Hippocampal formation (tissue), 2 donors: ENCODE measurements at regions not wholly inside any gene's neighbourhood (a gene's known extent, or its start where the extent isn't known, plus 50 kb on each side); places are given as distances from the start of the nearest gene placed in this dataset.

Source experiments
- DNase-seq, 2 donors: peaks; one replicate each; lab custom pipeline; 2025; lab: John Stamatoyannopoulos, UW

GRCh38 chr6:170134471-170135440 lies 156.1 kb downstream of the DLL1 start:
- no peak for DNase-seq

- no peak for DNase-seq
Measured at GRCh38 chr6:170134031-170134470, 156.8 kb downstream of the DLL1 start.

- no peak for DNase-seq
Measured at GRCh38 chr6:170132561-170132991, 158.3 kb downstream of the DLL1 start.

- no peak for DNase-seq
Measured at GRCh38 chr6:170132011-170132521, 158.8 kb downstream of the DLL1 start.

GRCh38 chr6:170131351-170131750 lies 159.5 kb downstream of the DLL1 start:
- no peak for DNase-seq

- DNase-seq, result no peak
Measured at GRCh38 chr6:170130771-170131241, 160.1 kb downstream of the DLL1 start.

GRCh38 chr6:170130201-170130621 lies 160.7 kb downstream of the DLL1 start:
- DNase-seq, result no peak

GRCh38 chr6:170129691-170130171 lies 161.1 kb downstream of the DLL1 start:
- DNase-seq, result peak in 1 of 2 donors; percentile 29

- DNase-seq, result no peak
Measured at GRCh38 chr6:170128811-170129681, 161.8 kb downstream of the DLL1 start.

- DNase-seq, result no peak
Measured at GRCh38 chr6:170128346-170128745, 162.5 kb downstream of the DLL1 start.

- DNase-seq, result no peak
Measured at GRCh38 chr6:170127151-170127550, 163.7 kb downstream of the DLL1 start.

GRCh38 chr6:170125456-170126300 lies 165.2 kb downstream of the DLL1 start:
- no peak for DNase-seq

GRCh38 chr6:170124836-170125235 lies 166.0 kb downstream of the DLL1 start:
- DNase-seq, result no peak

- DNase-seq, result no peak
Measured at GRCh38 chr6:170124150-170124549, 166.7 kb downstream of the DLL1 start.

- DNase-seq, result no peak
Measured at GRCh38 chr6:170122651-170123050, 168.2 kb downstream of the DLL1 start.

GRCh38 chr6:170117111-170117972 lies 173.5 kb downstream of the DLL1 start:
- no peak for DNase-seq

GRCh38 chr6:170116636-170117035 lies 174.2 kb downstream of the DLL1 start:
- no peak for DNase-seq

- DNase-seq, result no peak
Measured at GRCh38 chr6:170114956-170115855, 175.7 kb downstream of the DLL1 start.
